Activated CD8-positive, alpha-beta memory T cell treated with anti-CD3 and anti-CD28 coated beads, Interleukin-2, amount 10 ng/mL, durations not matched to agents 7 days and 5 days (primary cell): ENCODE measurements at regions not wholly inside any gene's neighbourhood (a gene's known extent, or its start where the extent isn't known, plus 50 kb on each side); places are given as distances from the start of the nearest gene placed in this dataset.
"Not testable (repeated sequence)": the region's sequence is repeated elsewhere in the genome, so short reads cannot be mapped to it uniquely, and the experiment has no call there.

Source experiments
- ATAC-seq: fragments of 150-1000 bp; cut with Tn5 transposase; one replicate; pipeline ENCODE4 v1.10.0; 2021; ENCODE audit warnings: moderate library complexity
- CTCF ChIA-PET: fragments of 350-600 bp; sonication (Branson Sonifier 250); formaldehyde crosslinking; loops from one replicate; lab custom pipeline; 2021; ENCODE audit warnings: antibody characterized with exemption; lab: Charles Lee
- DNase-seq: peaks from one replicate; pipeline ENCODE4 v3.0.0-alpha.2; 2020
- H3K27ac Mint-ChIP-seq: one replicate; pipeline ENCODE4 v1.8.0; 2021; ENCODE audit warnings: mild to moderate bottlenecking, mixed read lengths
- H3K27me3 Mint-ChIP-seq: one replicate; pipeline ENCODE4 v1.8.0; 2021; ENCODE audit warnings: mixed read lengths
- H3K36me3 Mint-ChIP-seq: one replicate; pipeline ENCODE4 v1.8.0; 2021; ENCODE audit warnings: mild to moderate bottlenecking, mixed read lengths
- H3K4me1 Mint-ChIP-seq: one replicate; pipeline ENCODE4 v1.8.0; 2021; ENCODE audit warnings: mixed read lengths
- H3K4me3 Mint-ChIP-seq: one replicate; pipeline ENCODE4 v1.8.0; 2021; ENCODE audit warnings: mild to moderate bottlenecking, moderate library complexity, mixed read lengths
- H3K9me3 Mint-ChIP-seq: one replicate; pipeline ENCODE4 v1.8.0; 2022; ENCODE audit warnings: low read depth, mixed read lengths

DNA sequence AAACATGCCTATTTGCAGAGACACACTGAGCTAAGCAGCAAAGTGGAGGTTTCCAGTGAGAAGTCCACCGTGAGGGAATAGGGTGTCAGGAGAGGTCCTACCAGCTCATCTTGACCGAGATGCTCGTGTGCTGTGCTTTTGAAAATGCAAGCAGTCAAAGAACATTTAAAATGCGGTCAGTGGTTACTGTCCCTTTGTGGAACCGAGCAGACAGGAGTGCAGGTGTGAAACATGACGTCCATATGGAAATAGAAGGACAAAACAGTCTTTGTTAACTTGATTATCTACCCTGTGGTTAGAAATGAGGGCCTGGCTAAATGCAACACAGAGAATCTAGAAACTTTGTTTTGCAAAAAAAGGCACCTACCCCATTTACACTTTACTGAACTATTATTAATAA is 473.3 kb downstream of the SPATA31A6 start:
- ATAC-seq, H3K27ac Mint-ChIP-seq, CTCF ChIA-PET, DNase-seq, H3K4me1 Mint-ChIP-seq, H3K9me3 Mint-ChIP-seq, H3K4me3 Mint-ChIP-seq, H3K27me3 Mint-ChIP-seq, H3K36me3 Mint-ChIP-seq: not testable (repeated sequence)

DNA sequence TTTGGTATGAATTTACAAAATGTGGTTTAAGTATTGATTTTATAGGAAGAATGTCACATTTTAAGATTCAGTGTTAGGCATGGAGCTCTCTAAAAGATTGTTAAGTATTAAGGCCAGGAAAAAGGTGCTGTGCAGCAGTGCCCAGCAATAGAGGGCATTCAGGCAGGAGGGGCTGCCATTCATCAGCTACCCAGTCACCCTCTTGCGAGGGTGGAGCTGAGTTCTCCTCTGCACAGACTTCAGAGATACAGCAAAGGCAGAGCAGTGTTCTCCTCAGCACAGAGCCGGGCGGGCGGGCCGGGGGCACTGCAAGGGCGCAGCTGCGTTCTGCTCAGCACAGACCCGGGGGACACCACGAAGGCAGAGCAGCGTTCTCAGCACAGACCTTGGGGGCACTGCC is 474.0 kb downstream of the SPATA31A6 start:
- not testable (repeated sequence) for H3K27me3 Mint-ChIP-seq, ATAC-seq, H3K27ac Mint-ChIP-seq

DNA sequence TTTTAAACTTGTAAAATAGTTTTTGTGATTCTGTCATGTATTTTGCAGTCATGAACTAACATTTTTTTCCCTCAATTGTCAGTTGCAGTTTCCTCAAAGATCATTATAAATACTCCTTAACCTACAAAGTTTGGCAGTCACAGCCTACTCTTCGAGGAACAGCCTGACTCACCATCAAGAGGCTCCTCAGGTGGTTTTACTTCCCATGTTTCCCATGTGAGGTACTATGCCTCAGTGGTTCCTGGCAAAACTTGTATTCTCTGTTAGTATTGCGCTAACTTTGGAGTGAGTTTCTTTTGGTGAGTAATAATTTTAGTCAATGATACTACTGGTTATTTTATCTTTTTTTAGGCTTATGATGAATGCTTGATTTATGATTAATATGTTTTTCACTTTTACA is 513.7 kb downstream of the SPATA31A6 start:
- H3K36me3 Mint-ChIP-seq, ATAC-seq, H3K4me1 Mint-ChIP-seq, CTCF ChIA-PET, H3K27me3 Mint-ChIP-seq, DNase-seq, H3K27ac Mint-ChIP-seq, H3K4me3 Mint-ChIP-seq, H3K9me3 Mint-ChIP-seq: not testable (repeated sequence)

More for the DNA sequence above, 474.0 kb downstream of the SPATA31A6 start:
- CTCF ChIA-PET, H3K4me3 Mint-ChIP-seq, H3K4me1 Mint-ChIP-seq, DNase-seq, H3K9me3 Mint-ChIP-seq, H3K36me3 Mint-ChIP-seq: not testable (repeated sequence)

DNA sequence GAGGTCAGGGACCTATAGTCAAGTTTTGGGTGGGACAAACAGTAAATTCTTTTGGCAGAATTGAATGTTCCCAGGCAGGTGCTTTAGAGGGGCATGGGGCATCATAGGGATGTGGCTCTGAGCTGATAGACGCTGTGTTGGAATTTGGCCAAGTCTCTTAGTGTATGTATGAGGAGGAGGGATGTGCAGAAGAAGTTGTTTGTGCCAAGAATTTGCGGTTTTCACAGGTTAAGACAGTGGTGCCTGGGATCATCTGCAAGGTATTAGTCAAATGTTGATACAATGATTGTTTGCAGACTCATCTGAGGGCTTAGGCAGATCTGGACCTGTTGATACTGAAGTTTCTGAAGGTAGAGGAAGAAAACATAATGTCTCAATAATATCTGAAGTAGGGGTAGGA is 519.4 kb downstream of the SPATA31A6 start:
- H3K4me3 Mint-ChIP-seq, H3K27me3 Mint-ChIP-seq, DNase-seq, H3K27ac Mint-ChIP-seq, CTCF ChIA-PET, H3K36me3 Mint-ChIP-seq, ATAC-seq, H3K4me1 Mint-ChIP-seq, H3K9me3 Mint-ChIP-seq: not testable (repeated sequence)

DNA sequence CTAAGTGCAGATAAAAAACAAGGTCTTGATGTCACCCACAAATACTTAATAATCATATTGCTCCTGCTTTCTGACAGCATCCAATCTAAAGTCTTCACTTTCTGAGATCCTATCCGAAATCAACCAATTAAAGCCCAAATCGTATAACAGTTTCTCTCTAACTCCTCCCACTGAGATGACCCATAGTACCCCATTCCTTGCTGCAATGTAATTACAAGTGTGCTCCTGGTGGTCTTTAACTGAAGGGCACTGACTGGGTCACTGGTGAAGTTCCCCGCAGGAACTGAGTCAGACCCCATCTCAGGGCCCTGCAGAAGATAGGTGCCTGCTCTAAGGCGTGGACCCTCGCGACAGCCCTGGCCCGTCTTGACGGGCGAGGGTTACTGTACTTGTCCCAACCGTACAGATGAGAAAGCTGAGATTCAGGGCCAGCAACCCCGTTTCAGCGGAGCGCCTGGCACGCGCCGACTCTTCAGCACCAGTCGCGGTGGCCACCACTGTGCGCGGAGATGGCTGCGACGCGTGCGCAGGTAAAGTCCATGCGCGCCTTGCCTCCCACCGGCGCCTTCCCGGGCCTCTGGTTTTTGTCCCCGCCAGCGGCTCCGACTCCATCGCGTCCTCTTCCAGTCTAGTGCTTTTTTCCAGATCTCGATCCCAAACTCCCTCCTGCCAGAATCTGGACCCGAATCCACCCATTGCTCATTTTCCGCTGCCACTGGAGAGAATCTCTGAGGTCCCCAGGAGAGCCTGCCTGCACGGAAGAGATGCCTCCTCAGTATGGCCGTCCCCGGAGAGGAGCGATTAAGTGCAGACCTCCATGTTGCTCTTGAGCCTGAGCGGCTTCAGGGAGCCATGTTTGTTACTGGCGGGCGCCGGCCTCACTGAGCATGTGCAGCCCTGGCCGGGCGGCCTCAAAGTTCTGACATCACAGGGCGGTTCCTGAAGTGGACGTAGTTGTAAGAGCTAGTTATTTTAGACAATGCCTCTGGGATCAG is 541.7 kb downstream of the SPATA31A6 start:
- peak; percentile 45 for DNase-seq
- H3K27ac Mint-ChIP-seq, H3K4me3 Mint-ChIP-seq, H3K4me1 Mint-ChIP-seq, H3K9me3 Mint-ChIP-seq, ATAC-seq, H3K27me3 Mint-ChIP-seq, H3K36me3 Mint-ChIP-seq, CTCF ChIA-PET: not testable (repeated sequence)

DNA sequence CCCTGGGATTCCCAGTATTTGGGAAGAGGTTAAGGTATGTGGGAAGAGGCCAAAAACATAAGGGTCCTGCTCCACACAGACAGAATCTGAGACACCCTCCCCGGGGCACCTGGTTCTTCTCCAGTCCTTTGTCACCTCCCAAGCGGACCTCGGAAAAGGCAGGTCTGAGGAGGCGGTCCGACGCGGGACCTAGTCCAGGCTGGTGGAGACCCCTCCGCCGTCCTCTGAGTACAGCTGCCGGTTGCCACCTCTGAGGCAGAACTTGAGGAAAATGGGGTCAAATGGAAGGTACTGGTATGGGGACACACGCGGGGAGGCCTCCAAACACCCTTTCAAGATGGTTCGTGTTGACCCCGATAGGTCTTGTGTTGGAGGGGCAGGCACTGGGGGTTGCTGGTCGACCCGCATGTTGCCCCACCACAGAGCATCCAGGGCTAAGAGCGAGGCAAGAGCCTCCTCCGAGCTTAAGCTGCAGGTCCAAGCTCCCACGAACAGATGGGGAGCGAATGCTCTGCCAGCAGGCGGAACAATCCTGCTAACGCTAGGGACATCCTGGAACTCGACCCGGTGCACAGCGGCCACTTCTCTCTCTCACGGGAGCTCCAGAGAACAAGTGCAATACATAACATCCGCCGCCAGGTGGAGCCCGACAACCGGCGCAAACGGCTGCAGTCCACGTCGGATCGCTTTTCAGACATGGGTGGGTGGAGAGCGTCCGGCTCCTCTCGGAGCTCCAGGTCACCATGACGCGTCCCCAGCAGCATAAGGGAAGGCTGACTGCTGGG is 559.8 kb downstream of the SPATA31A6 start:
- H3K9me3 Mint-ChIP-seq, H3K4me1 Mint-ChIP-seq, H3K27ac Mint-ChIP-seq, H3K27me3 Mint-ChIP-seq, H3K4me3 Mint-ChIP-seq, ATAC-seq, H3K36me3 Mint-ChIP-seq: not testable (repeated sequence)
- CTCF ChIA-PET, result interaction anchor here (1.1 kb wide), 1 partner anchor 517 kb away, joined by 3 read pairs; no protein-coding TSS in a partner anchor
- DNase-seq, result peak; percentile 65

DNA sequence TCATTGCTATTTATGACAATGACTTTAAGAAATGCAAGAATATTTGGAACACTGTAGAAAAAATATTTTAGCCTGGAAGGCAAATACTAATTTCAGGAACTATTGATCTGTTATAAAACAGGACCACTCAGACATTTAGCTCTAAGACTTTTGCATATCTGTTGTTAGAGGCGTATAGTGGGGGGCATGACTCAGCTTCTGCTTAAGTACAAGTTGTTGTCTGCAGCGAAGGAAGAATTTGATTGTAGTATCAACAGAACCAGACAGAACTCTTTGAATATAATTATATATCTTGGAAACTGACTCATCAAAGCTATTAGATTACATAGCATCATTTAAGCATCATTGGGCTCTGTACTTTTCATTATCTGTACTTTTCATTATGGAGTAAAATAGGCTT is 573.8 kb downstream of the SPATA31A6 start:
- ATAC-seq, CTCF ChIA-PET, H3K4me1 Mint-ChIP-seq, H3K36me3 Mint-ChIP-seq, H3K27me3 Mint-ChIP-seq, H3K4me3 Mint-ChIP-seq, H3K27ac Mint-ChIP-seq, DNase-seq, H3K9me3 Mint-ChIP-seq: not testable (repeated sequence)

DNA sequence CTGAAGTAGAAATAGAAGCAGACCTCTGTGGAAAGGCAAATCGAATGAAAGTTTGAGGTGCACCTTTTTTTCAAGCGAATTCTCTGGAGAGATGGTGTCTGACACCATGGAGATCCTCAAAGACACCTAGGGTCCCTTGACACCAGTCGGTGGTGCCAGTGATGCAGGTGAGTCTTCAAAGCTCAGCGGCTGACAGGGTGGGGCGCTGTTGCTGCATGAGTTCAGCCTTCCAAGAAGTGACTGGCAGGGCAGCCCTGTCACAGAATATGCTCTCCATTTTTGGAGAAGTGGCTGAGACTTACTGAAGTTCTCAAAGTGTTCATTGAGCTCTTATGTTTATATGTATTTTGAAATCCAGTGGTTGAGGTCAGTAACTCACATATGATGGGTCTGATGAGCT is 575.9 kb downstream of the SPATA31A6 start:
- CTCF ChIA-PET, result not testable (repeated sequence)

DNA sequence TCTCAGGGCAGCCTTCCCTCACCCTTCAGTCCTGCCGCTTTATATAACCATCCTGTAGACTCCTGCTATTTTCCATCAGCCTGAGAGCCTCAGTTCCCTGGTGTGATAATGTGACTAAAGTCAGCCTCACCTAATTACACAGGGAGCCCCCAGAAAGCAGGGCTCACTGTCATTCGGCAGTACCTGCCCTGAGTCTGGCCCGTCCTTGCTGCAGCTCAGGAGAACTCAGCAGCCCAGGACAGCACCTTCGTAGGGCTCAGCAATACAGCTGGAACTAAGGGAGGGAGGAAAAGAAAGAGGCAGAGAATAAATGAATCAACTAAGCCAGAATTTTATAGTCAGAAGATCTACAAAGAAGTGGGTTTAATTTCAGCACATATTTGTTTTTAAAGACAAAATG is 598.7 kb downstream of the SPATA31A6 start:
- H3K9me3 Mint-ChIP-seq, DNase-seq, H3K4me1 Mint-ChIP-seq, H3K27me3 Mint-ChIP-seq, H3K4me3 Mint-ChIP-seq, CTCF ChIA-PET, H3K27ac Mint-ChIP-seq, ATAC-seq, H3K36me3 Mint-ChIP-seq: not testable (repeated sequence)

More for the DNA sequence above, 575.9 kb downstream of the SPATA31A6 start:
- not testable (repeated sequence) for H3K27ac Mint-ChIP-seq, ATAC-seq, H3K4me1 Mint-ChIP-seq, DNase-seq, H3K4me3 Mint-ChIP-seq, H3K27me3 Mint-ChIP-seq, H3K9me3 Mint-ChIP-seq, H3K36me3 Mint-ChIP-seq

DNA sequence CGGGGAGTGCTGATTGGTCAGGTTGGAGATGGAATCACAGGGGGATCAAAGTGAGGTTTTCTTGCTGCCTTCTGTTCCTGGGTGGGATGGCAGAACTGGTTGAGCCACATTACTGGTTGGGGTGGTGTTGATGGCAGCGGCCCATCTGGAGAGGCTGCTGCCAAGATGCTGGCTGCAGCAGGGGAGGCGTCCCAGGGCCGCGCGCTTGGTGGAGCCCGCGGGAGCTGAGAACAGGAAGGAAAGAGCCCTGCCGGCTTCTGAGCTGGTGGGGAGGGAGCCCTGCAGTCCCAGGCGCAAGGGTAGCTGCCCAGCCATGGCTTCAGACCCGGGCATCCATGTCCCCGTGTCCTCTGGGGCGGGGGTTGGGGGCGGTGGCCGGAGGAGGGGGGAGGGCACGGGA is 609.3 kb downstream of the SPATA31A6 start:
- H3K36me3 Mint-ChIP-seq, H3K4me3 Mint-ChIP-seq, H3K27me3 Mint-ChIP-seq, H3K27ac Mint-ChIP-seq, H3K4me1 Mint-ChIP-seq, H3K9me3 Mint-ChIP-seq, CTCF ChIA-PET, ATAC-seq, DNase-seq: not testable (repeated sequence)

DNA sequence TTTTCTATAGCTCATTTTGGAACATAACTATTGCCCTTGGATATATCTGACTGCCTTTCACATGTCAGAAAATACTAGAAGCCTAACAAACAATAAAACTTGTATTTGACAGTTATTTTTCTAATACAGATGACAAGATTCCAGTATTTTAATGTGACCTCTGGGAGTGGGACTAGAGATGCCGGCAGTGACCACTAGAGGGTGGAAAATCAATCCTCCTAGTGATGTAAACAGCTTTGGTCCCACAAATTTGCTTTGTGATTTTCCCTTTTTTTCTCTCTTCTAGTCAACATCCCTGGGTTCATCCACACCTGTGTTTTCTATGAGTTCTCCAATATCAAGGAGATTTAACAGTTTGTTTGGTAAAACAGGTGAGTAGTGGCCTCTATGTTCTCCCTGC is 615.1 kb downstream of the SPATA31A6 start:
- H3K27ac Mint-ChIP-seq, H3K9me3 Mint-ChIP-seq, H3K4me3 Mint-ChIP-seq, H3K27me3 Mint-ChIP-seq, H3K36me3 Mint-ChIP-seq, ATAC-seq, H3K4me1 Mint-ChIP-seq, CTCF ChIA-PET, DNase-seq: not testable (repeated sequence)

DNA sequence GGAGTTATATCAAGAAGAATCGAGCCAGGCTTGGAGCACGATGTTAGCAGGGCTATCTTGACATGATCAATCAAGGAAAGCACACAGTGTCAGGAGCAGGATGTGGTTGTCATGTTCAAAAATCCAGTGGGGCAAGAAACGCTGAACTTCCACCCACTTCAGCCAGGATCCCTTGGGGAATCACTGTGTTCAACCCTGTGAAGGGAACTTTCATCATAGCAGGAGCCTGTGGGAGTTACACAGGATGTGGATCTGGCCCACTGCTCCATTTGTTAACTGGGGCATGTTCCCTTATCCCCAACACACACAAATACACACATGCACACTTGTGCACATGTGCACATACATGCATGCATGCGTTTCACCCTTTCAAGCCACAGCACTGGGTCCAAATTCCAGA is 619.3 kb downstream of the SPATA31A6 start:
- not testable (repeated sequence) for H3K36me3 Mint-ChIP-seq, H3K27ac Mint-ChIP-seq, H3K9me3 Mint-ChIP-seq

DNA sequence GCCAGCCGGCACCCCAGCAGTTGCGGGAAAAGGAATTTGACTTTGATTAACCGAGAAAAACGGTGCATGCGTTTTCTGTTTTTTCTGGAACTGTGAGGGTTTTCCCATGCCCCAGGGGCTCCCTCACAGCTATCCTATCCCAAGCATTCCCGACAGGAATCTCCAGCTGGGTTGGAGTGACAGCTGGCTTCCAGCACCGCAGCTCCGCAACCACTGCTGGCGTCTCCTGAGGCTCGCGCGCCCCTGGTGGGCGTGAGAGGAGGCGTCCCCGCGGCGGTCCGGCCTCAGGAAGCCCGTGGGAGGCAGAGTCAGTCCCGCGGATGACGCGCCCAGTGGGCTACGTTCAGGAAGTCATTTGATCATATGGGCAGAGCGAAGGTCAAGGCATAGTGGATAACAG is 623.2 kb downstream of the SPATA31A6 start:
- H3K4me3 Mint-ChIP-seq, ATAC-seq, H3K4me1 Mint-ChIP-seq, H3K36me3 Mint-ChIP-seq, CTCF ChIA-PET, DNase-seq, H3K27ac Mint-ChIP-seq, H3K27me3 Mint-ChIP-seq, H3K9me3 Mint-ChIP-seq: not testable (repeated sequence)

More for the DNA sequence above, 619.3 kb downstream of the SPATA31A6 start:
- H3K4me3 Mint-ChIP-seq, H3K4me1 Mint-ChIP-seq, DNase-seq, CTCF ChIA-PET, ATAC-seq, H3K27me3 Mint-ChIP-seq: not testable (repeated sequence)

DNA sequence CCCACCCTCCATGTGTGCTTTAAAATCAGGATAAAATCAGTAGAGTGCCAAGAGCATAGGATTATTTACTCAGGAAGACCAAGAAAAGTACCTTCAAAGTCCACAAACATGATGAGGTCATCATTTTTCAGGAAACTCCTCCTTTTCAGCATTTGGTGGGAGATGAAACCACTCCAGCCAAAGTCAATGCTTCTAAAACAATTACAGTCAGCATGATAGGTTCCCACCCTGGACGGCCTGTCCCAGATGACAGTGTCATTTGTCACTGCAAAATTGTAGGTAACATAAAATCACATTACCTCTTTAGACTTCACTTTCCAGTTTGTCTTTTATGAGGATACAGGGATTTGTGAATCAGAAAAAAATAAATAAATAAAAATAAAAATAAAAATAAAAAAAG is 638.0 kb downstream of the SPATA31A6 start:
- H3K27ac Mint-ChIP-seq, H3K4me3 Mint-ChIP-seq, CTCF ChIA-PET, H3K27me3 Mint-ChIP-seq, H3K4me1 Mint-ChIP-seq, H3K9me3 Mint-ChIP-seq, ATAC-seq, DNase-seq, H3K36me3 Mint-ChIP-seq: not testable (repeated sequence)
